ENCODE measurements at regions not wholly inside any gene's neighbourhood (a gene's known extent, or its start where the extent isn't known, plus 50 kb on each side); places are given as distances from the start of the nearest gene placed in this dataset.
A peak's percentile ranks its signal among the peaks of the same experiment; 100 is the strongest.

- TF ChIP-seq EZH2 (IDR thresholded peaks at IDR 0.05; ENCODE audit: borderline replicate concordance): no peak
- H3K9me3 ChIP-seq (ENCODE audit: low read depth): no peaks in the 10 kb centered on the region
- no peaks in the 10 kb centered on the region for H3K9me2 ChIP-seq (replicated peaks; ENCODE audit: insufficient read depth)
- 82% methylated on average over 3 of the region's 3 CpGs for WGBS (ENCODE audit: low lambda C conversion rate, missing lambda C conversion rate)
- H3K27me3 ChIP-seq: no peaks in the 10 kb centered on the region
- no peak for DNase-seq (ENCODE audit: low spot score)
- H3K79me2 ChIP-seq: no peaks in the 10 kb centered on the region
- no peaks in the 10 kb centered on the region for H3K36me3 ChIP-seq (replicated peaks; ENCODE audit: insufficient read depth, low read depth)
- no peak overlapping the region for H3K4me2 ChIP-seq
- H3K4me3 ChIP-seq: no peak overlapping the region
- no peaks in the 10 kb centered on the region for H4K20me1 ChIP-seq (ENCODE audit: insufficient read depth, poor library complexity, severe bottlenecking)
- no peak overlapping the region for H2AFZ ChIP-seq
- peaks cover 5% of the 10 kb centered on the region for H3K4me1 ChIP-seq (ENCODE audit: insufficient read depth)
- H3K27ac ChIP-seq: no peak overlapping the region
Observed at GRCh38 chr2:64328756-64329155, 125.2 kb upstream of the LGALSL start.

DNA sequence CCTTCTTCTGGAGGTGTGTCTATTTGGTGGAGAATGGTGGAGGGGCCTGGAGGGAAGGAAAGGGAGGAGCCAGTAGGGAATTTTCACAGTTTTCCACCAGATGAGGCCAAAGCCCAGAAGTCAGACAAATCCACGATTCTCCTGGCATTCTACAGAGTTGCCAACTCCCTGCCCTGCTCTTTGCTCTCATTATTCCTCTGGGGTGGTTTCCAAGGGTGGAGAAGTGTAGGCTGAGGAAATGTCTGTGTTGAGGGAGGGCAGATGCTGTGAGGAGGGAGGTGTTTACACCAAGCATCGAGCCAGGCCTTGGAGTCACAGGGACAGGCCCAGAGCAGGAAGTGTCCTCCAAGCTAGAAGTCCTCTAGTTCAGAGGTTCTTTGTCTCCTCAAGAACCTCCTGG lies 124.1 kb upstream of the LGALSL start:
- H3K27ac ChIP-seq: no peak overlapping the region
- no peaks in the 10 kb centered on the region for H3K27me3 ChIP-seq
- H3K4me2 ChIP-seq: no peak overlapping the region
- TF ChIP-seq, protein P1, sequence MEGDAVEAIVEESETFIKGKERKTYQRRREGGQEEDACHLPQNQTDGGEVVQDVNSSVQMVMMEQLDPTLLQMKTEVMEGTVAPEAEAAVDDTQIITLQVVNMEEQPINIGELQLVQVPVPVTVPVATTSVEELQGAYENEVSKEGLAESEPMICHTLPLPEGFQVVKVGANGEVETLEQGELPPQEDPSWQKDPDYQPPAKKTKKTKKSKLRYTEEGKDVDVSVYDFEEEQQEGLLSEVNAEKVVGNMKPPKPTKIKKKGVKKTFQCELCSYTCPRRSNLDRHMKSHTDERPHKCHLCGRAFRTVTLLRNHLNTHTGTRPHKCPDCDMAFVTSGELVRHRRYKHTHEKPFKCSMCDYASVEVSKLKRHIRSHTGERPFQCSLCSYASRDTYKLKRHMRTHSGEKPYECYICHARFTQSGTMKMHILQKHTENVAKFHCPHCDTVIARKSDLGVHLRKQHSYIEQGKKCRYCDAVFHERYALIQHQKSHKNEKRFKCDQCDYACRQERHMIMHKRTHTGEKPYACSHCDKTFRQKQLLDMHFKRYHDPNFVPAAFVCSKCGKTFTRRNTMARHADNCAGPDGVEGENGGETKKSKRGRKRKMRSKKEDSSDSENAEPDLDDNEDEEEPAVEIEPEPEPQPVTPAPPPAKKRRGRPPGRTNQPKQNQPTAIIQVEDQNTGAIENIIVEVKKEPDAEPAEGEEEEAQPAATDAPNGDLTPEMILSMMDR (IDR thresholded peaks at IDR 0.05; ENCODE audit: poor library complexity): no peak
- no peak for TF ChIP-seq EZH2phosphoT487 (IDR thresholded peaks at IDR 0.05; ENCODE audit: low read depth, severe bottlenecking, unreplicated experiment)
- TF ChIP-seq EZH2 (IDR thresholded peaks at IDR 0.05; ENCODE audit: borderline replicate concordance): no peak
- H3K36me3 ChIP-seq (replicated peaks; ENCODE audit: insufficient read depth, low read depth): no peaks in the 10 kb centered on the region
- no peak overlapping the region for H2AFZ ChIP-seq
- no peaks in the 10 kb centered on the region for H3K9me2 ChIP-seq (replicated peaks; ENCODE audit: insufficient read depth)
- H3K4me3 ChIP-seq: no peak overlapping the region
- no peak for DNase-seq (ENCODE audit: low spot score)
- no peaks in the 10 kb centered on the region for H4K20me1 ChIP-seq (ENCODE audit: insufficient read depth, poor library complexity, severe bottlenecking)
- WGBS (ENCODE audit: low lambda C conversion rate, missing lambda C conversion rate): 57% methylated on average over 2 of the region's 2 CpGs
- H3K9me3 ChIP-seq (ENCODE audit: low read depth): no peaks in the 10 kb centered on the region
- peaks cover 5% of the 10 kb centered on the region for H3K4me1 ChIP-seq (ENCODE audit: insufficient read depth)
- no peaks in the 10 kb centered on the region for H3K79me2 ChIP-seq

GRCh38 chr2:64330281-64331113 lies 123.5 kb upstream of the LGALSL start:
- 23% methylated on average over 10 of the region's 10 CpGs for WGBS (ENCODE audit: low lambda C conversion rate, missing lambda C conversion rate)
- Histone ChIP-seq H3K4me3 (no peak overlapping the region), H2AFZ (no peak overlapping the region)

GRCh38 chr2:64331114-64331645 lies 122.8 kb upstream of the LGALSL start:
- no peak overlapping the region for H3K4me3 ChIP-seq
- H3K27ac ChIP-seq: peak overlapping the region; percentile 28
- peak overlapping the region; percentile 18 for H3K4me2 ChIP-seq

More at GRCh38 chr2:64330281-64331113, 123.5 kb upstream of the LGALSL start:
- no peaks in the 10 kb centered on the region for H3K9me3 ChIP-seq (ENCODE audit: low read depth)
- no peaks in the 10 kb centered on the region for H3K79me2 ChIP-seq
- H3K4me2 ChIP-seq: peak overlapping the region; percentile 67
- no peaks in the 10 kb centered on the region for H3K36me3 ChIP-seq (replicated peaks; ENCODE audit: insufficient read depth, low read depth)
- no peaks in the 10 kb centered on the region for H4K20me1 ChIP-seq (ENCODE audit: insufficient read depth, poor library complexity, severe bottlenecking)
- no peaks in the 10 kb centered on the region for H3K27me3 ChIP-seq
- peak; percentile 95 for DNase-seq (ENCODE audit: low spot score)
- H3K9me2 ChIP-seq (replicated peaks; ENCODE audit: insufficient read depth): no peaks in the 10 kb centered on the region
- H3K27ac ChIP-seq: no peak overlapping the region
- TF ChIP-seq, protein P1 (IDR thresholded peaks at IDR 0.05; ENCODE audit: poor library complexity): peak; percentile 98
- TF ChIP-seq EZH2 (IDR thresholded peaks at IDR 0.05; ENCODE audit: borderline replicate concordance): no peak
- H3K4me1 ChIP-seq (ENCODE audit: insufficient read depth): peaks cover 5% of the 10 kb centered on the region

More at GRCh38 chr2:64331114-64331645, 122.8 kb upstream of the LGALSL start:
- DNase-seq (ENCODE audit: low spot score): no peak
- no peaks in the 10 kb centered on the region for H4K20me1 ChIP-seq (ENCODE audit: insufficient read depth, poor library complexity, severe bottlenecking)
- H3K9me3 ChIP-seq (ENCODE audit: low read depth): no peaks in the 10 kb centered on the region
- H3K9me2 ChIP-seq (replicated peaks; ENCODE audit: insufficient read depth): no peaks in the 10 kb centered on the region
- TF ChIP-seq, protein P1 (IDR thresholded peaks at IDR 0.05; ENCODE audit: poor library complexity): no peak
- no peak for TF ChIP-seq EZH2 (IDR thresholded peaks at IDR 0.05; ENCODE audit: borderline replicate concordance)
- no peak for TF ChIP-seq EZH2phosphoT487 (IDR thresholded peaks at IDR 0.05; ENCODE audit: low read depth, severe bottlenecking, unreplicated experiment)
- H3K36me3 ChIP-seq (replicated peaks; ENCODE audit: insufficient read depth, low read depth): no peaks in the 10 kb centered on the region
- H3K27me3 ChIP-seq: no peaks in the 10 kb centered on the region
- peaks cover 5% of the 10 kb centered on the region for H3K4me1 ChIP-seq (ENCODE audit: insufficient read depth)
- WGBS (ENCODE audit: low lambda C conversion rate, missing lambda C conversion rate): 24% methylated on average over 6 of the region's 6 CpGs
- H2AFZ ChIP-seq: peak overlapping the region; percentile 36
- H3K79me2 ChIP-seq: no peaks in the 10 kb centered on the region
